GM18517 (cell line): ENCODE measurements at regions not wholly inside any gene's neighbourhood (a gene's known extent, or its start where the extent isn't known, plus 50 kb on each side); places are given as distances from the start of the nearest gene placed in this dataset.

Experiments
- ATAC-seq: cut with Tn5 transposase; IDR thresholded peaks from one replicate; pipeline ENCODE4 v1.9.1; 2021; ENCODE audit warnings: mild to moderate bottlenecking, moderate library complexity; ENCODE audit not compliant: unreplicated experiment

GRCh38 chr1:219120624-219121544 is 52.8 kb upstream of the LYPLAL1 start:
- no peak for ATAC-seq

GRCh38 chr1:219121679-219122078 is 52.0 kb upstream of the LYPLAL1 start:
- ATAC-seq = no peak

- no peak for ATAC-seq
Observed at GRCh38 chr1:219123036-219123435, 50.6 kb upstream of the LYPLAL1 start.
